OCI-LY1 (cell line): ENCODE measurements at regions not wholly inside any gene's neighbourhood (a gene's known extent, or its start where the extent isn't known, plus 50 kb on each side); places are given as distances from the start of the nearest gene placed in this dataset.

Experiments used
- H2AFZ ChIP-seq: fragments of 200-600 bp; sonication (generic), shearing (Covaris generic); 2 replicates; pipeline ENCODE4 v1.6.0; 2014; ENCODE audit warnings: antibody characterized with exemption, mild to moderate bottlenecking, low read length
- H3F3A ChIP-seq: fragments of 200-600 bp; sonication (generic), shearing (Covaris generic); 2 replicates; pipeline ENCODE4 v1.6.0; 2014; ENCODE audit warnings: mild to moderate bottlenecking, antibody characterized with exemption, low read length, moderate library complexity; ENCODE audit not compliant: insufficient read depth
- H3K27ac ChIP-seq: fragments of 200-600 bp; sonication (generic); 2 replicates; pipeline ENCODE4 v1.5.1; 2014; ENCODE audit warnings: low read length, mixed run types, mild to moderate bottlenecking, low read depth; ENCODE audit not compliant: poor library complexity, severe bottlenecking
- H3K27me3 ChIP-seq: fragments of 200-600 bp; sonication (generic); 2 replicates; pipeline ENCODE4 v1.6.0; 2014; ENCODE audit warnings: antibody characterized with exemption, mild to moderate bottlenecking, low read length, moderate library complexity; ENCODE audit not compliant: insufficient read depth
- H3K36me3 ChIP-seq: fragments of 200-600 bp; sonication (generic); 2 replicates; pipeline ENCODE4 v1.6.1; 2014; ENCODE audit warnings: mild to moderate bottlenecking, antibody characterized with exemption, low read length, moderate library complexity, mixed read lengths; ENCODE audit not compliant: insufficient read depth
- H3K4me1 ChIP-seq: fragments of 200-600 bp; sonication (generic); 2 replicates; pipeline ENCODE4 v1.5.1; 2014; ENCODE audit warnings: mild to moderate bottlenecking, low read length, moderate library complexity; ENCODE audit not compliant: insufficient read depth, severe bottlenecking
- H3K4me2 ChIP-seq: fragments of 200-600 bp; sonication (generic), shearing (Covaris generic); 2 replicates; pipeline ENCODE4 v1.6.1; 2014; ENCODE audit warnings: low read length
- H3K4me3 ChIP-seq: fragments of 200-600 bp; sonication (generic); 2 replicates; pipeline ENCODE4 v1.5.1; 2014; ENCODE audit warnings: low read length, low read depth, mild to moderate bottlenecking, mixed read lengths; ENCODE audit not compliant: poor library complexity, severe bottlenecking
- H3K79me2 ChIP-seq: fragments of 200-600 bp; shearing (Covaris generic); 2 replicates; pipeline ENCODE4 v1.6.1; 2016; ENCODE audit warnings: mixed run types, low read length, mixed read lengths; ENCODE audit not compliant: insufficient read depth
- H3K9ac ChIP-seq: fragments of 200-600 bp; sonication (generic), shearing (Covaris generic); 2 replicates; pipeline ENCODE4 v1.6.1; 2014; ENCODE audit warnings: mild to moderate bottlenecking, low read length, mixed read lengths
- H3K9me2 ChIP-seq: fragments of 200-600 bp; sonication (generic), shearing (Covaris generic); 2 replicates; pipeline ENCODE4 v1.6.1; 2014; ENCODE audit warnings: low read depth, mild to moderate bottlenecking, low read length, mixed read lengths
- H3K9me3 ChIP-seq: fragments of 200-600 bp; shearing (Covaris generic); 2 replicates; pipeline ENCODE4 v1.6.1; 2014; ENCODE audit warnings: low read length, mixed read lengths
- H4K20me1 ChIP-seq: fragments of 200-600 bp; sonication (generic), shearing (Covaris generic); 2 replicates; pipeline ENCODE4 v1.6.0; 2016; ENCODE audit warnings: mild to moderate bottlenecking, low read length; ENCODE audit not compliant: insufficient read depth
- EZH2 ChIP-seq: fragments of 200-600 bp; sonication (generic), shearing (Covaris generic); IDR thresholded peaks from 2 replicates; pipeline ENCODE4 v1.8.0; 2017; ENCODE audit warnings: borderline replicate concordance, mixed run types, mild to moderate bottlenecking, antibody characterized with exemption, low read length, moderate library complexity, mixed read lengths
- TF ChIP-seq, protein P1 (sequence below): fragments of 200-600 bp; sonication (generic), shearing (Covaris generic); IDR thresholded peaks from 2 replicates; pipeline ENCODE4 v1.5.1; 2017; ENCODE audit warnings: mild to moderate bottlenecking, antibody characterized with exemption, low read length, moderate library complexity, mixed read lengths

GRCh38 chr1:191085121-191085520 is 607.5 kb upstream of the BRINP3 start:
- no peak overlapping the region for H3K4me2 ChIP-seq
- TF ChIP-seq, protein P1, sequence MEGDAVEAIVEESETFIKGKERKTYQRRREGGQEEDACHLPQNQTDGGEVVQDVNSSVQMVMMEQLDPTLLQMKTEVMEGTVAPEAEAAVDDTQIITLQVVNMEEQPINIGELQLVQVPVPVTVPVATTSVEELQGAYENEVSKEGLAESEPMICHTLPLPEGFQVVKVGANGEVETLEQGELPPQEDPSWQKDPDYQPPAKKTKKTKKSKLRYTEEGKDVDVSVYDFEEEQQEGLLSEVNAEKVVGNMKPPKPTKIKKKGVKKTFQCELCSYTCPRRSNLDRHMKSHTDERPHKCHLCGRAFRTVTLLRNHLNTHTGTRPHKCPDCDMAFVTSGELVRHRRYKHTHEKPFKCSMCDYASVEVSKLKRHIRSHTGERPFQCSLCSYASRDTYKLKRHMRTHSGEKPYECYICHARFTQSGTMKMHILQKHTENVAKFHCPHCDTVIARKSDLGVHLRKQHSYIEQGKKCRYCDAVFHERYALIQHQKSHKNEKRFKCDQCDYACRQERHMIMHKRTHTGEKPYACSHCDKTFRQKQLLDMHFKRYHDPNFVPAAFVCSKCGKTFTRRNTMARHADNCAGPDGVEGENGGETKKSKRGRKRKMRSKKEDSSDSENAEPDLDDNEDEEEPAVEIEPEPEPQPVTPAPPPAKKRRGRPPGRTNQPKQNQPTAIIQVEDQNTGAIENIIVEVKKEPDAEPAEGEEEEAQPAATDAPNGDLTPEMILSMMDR: no peak
- TF ChIP-seq EZH2: no peak
- no peak overlapping the region for H3K9ac ChIP-seq

DNA sequence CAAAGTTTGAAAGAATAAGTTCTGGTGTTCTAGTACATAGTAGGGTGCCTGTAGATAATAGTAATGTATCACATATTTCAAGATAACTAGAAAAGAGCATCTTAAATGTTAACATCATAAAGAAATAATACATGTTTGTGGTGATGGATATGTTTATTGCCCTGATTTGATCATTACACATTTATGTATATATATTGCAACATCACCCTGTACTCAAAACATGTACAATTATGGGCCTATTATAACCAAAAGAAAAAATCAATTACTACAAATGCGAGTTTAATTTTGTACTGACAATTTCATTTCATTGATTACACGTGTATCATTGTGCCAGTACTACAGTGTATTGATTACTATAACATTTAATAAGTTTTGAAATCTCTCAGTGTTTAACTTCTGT is 609.2 kb upstream of the BRINP3 start:
- Histone ChIP-seq H3K79me2 (no peaks in the 10 kb centered on the region), H3K27ac (no peak overlapping the region), H3K4me3 (no peak overlapping the region), H2AFZ (no peak overlapping the region), H4K20me1 (no peaks in the 10 kb centered on the region), H3F3A (no peaks in the 10 kb centered on the region), H3K4me1 (no peaks in the 10 kb centered on the region), H3K4me2 (no peak overlapping the region), H3K27me3 (no peaks in the 10 kb centered on the region), H3K36me3 (no peaks in the 10 kb centered on the region), H3K9me3 (no peaks in the 10 kb centered on the region), H3K9ac (no peak overlapping the region), H3K9me2 (no peaks in the 10 kb centered on the region)
- TF ChIP-seq, protein P1: no peak
- no peak for TF ChIP-seq EZH2

More at GRCh38 chr1:191085121-191085520, 607.5 kb upstream of the BRINP3 start:
- Histone ChIP-seq H3F3A (no peaks in the 10 kb centered on the region), H3K4me1 (no peaks in the 10 kb centered on the region), H3K9me2 (no peaks in the 10 kb centered on the region), H3K9me3 (no peaks in the 10 kb centered on the region), H4K20me1 (no peaks in the 10 kb centered on the region), H3K4me3 (no peak overlapping the region), H3K27ac (no peak overlapping the region), H3K36me3 (no peaks in the 10 kb centered on the region), H3K27me3 (no peaks in the 10 kb centered on the region), H3K79me2 (no peaks in the 10 kb centered on the region), H2AFZ (no peak overlapping the region)

GRCh38 chr1:191096405-191096804 is 618.7 kb upstream of the BRINP3 start:
- Histone ChIP-seq H3K9me2 (no peaks in the 10 kb centered on the region), H3K36me3 (no peaks in the 10 kb centered on the region), H3K9me3 (no peaks in the 10 kb centered on the region), H3F3A (no peaks in the 10 kb centered on the region), H3K4me1 (no peaks in the 10 kb centered on the region), H3K27me3 (no peaks in the 10 kb centered on the region), H3K9ac (no peak overlapping the region), H3K4me2 (no peak overlapping the region), H3K79me2 (no peaks in the 10 kb centered on the region), H3K4me3 (no peak overlapping the region), H2AFZ (no peak overlapping the region), H3K27ac (no peak overlapping the region), H4K20me1 (no peaks in the 10 kb centered on the region)
- no peak for TF ChIP-seq EZH2
- TF ChIP-seq, protein P1: no peak
